ENCODE measurements at regions not wholly inside any gene's neighbourhood (a gene's known extent, or its start where the extent isn't known, plus 50 kb on each side); places are given as distances from the start of the nearest gene placed in this dataset.

DNA sequence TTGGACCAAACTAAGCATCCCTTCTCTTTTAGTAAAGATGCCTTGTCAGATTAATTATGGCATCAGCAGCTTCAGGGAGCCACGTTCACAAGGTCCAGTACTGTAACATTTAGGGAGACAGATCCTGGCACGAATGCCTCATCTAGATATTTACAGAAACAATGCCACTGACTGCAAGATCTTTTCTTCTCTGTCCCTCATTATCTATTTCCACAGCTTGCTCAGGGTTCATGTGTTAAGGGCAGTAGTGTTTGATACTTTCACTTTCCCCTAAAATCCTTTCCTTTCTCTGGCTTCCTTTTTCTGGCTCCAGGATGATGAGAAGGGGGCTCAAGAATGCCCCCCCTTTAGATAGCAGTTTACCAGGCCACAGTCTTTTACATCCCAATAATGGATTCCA lies 393.9 kb downstream of the BCL11A start:
- TF ChIP-seq POLR2A (IDR thresholded peaks at IDR 0.05; ENCODE audit: low read length) = no peak
- no peak for TF ChIP-seq GATA1 (IDR thresholded peaks at IDR 0.05; ENCODE audit: low read depth, low read length)
